ENCODE measurements at regions not wholly inside any gene's neighbourhood (a gene's known extent, or its start where the extent isn't known, plus 50 kb on each side); places are given as distances from the start of the nearest gene placed in this dataset.

- TF ChIP-seq EZH2phosphoT487 (IDR thresholded peaks at IDR 0.05; ENCODE audit: borderline replicate concordance) (no peak), CTCF (conservative IDR thresholded peaks at IDR 0.05; ENCODE audit: low read length) (no peak)
- no peaks in the 10 kb centered on the region for H3F3A ChIP-seq (ENCODE audit: low read depth)
- H3K9ac ChIP-seq (ENCODE audit: low read depth, low read length, poor library complexity, severe bottlenecking), result no peak overlapping the region
- no peaks in the 10 kb centered on the region for H3K9me3 ChIP-seq (ENCODE audit: insufficient read depth, low read depth, low read length)
- no peaks in the 10 kb centered on the region for H3K27me3 ChIP-seq (ENCODE audit: insufficient read depth, low read length, poor library complexity, severe bottlenecking)
- H3K9me2 ChIP-seq (replicated peaks; ENCODE audit: low read depth, low read length), result no peaks in the 10 kb centered on the region
- no peaks in the 10 kb centered on the region for H4K20me1 ChIP-seq (ENCODE audit: insufficient read depth, low read length, poor library complexity, severe bottlenecking)
- H3K4me3 ChIP-seq (ENCODE audit: low read length, poor library complexity, severe bottlenecking), result no peak overlapping the region
- no peak overlapping the region for H2AFZ ChIP-seq (ENCODE audit: low read length)
- H3K4me1 ChIP-seq (ENCODE audit: insufficient read depth, low read length, poor library complexity, severe bottlenecking), result no peaks in the 10 kb centered on the region
- no peaks in the 10 kb centered on the region for H3K36me3 ChIP-seq (ENCODE audit: insufficient read depth, low read length)
- H3K79me2 ChIP-seq (ENCODE audit: insufficient read depth, low read length), result no peaks in the 10 kb centered on the region
- no peak overlapping the region for H3K4me2 ChIP-seq (ENCODE audit: low read depth, low read length, poor library complexity, severe bottlenecking)
These were observed 213.6 kb upstream of the FAM98A start for GRCh38 chr2:33812707-33813106.

- Histone ChIP-seq H2AFZ (ENCODE audit: low read length) (no peak overlapping the region), H3K79me2 (ENCODE audit: insufficient read depth, low read length) (no peaks in the 10 kb centered on the region), H3K27me3 (ENCODE audit: insufficient read depth, low read length, poor library complexity, severe bottlenecking) (no peaks in the 10 kb centered on the region), H3K9ac (ENCODE audit: low read depth, low read length, poor library complexity, severe bottlenecking) (no peak overlapping the region), H3K9me3 (ENCODE audit: insufficient read depth, low read depth, low read length) (no peaks in the 10 kb centered on the region), H3F3A (ENCODE audit: low read depth) (no peaks in the 10 kb centered on the region), H3K4me3 (ENCODE audit: low read length, poor library complexity, severe bottlenecking) (no peak overlapping the region), H4K20me1 (ENCODE audit: insufficient read depth, low read length, poor library complexity, severe bottlenecking) (no peaks in the 10 kb centered on the region), H3K4me1 (ENCODE audit: insufficient read depth, low read length, poor library complexity, severe bottlenecking) (no peaks in the 10 kb centered on the region), H3K9me2 (replicated peaks; ENCODE audit: low read depth, low read length) (no peaks in the 10 kb centered on the region), H3K4me2 (ENCODE audit: low read depth, low read length, poor library complexity, severe bottlenecking) (no peak overlapping the region), H3K36me3 (ENCODE audit: insufficient read depth, low read length) (no peaks in the 10 kb centered on the region)
- no peak for TF ChIP-seq CTCF (conservative IDR thresholded peaks at IDR 0.05; ENCODE audit: low read length)
- no peak for TF ChIP-seq EZH2phosphoT487 (IDR thresholded peaks at IDR 0.05; ENCODE audit: borderline replicate concordance)
These were observed 211.1 kb upstream of the FAM98A start for GRCh38 chr2:33810046-33810835.

- no peaks in the 10 kb centered on the region for H3F3A ChIP-seq (ENCODE audit: low read depth)
- no peaks in the 10 kb centered on the region for H3K9me3 ChIP-seq (ENCODE audit: insufficient read depth, low read depth, low read length)
- no peaks in the 10 kb centered on the region for H3K36me3 ChIP-seq (ENCODE audit: insufficient read depth, low read length)
- H3K4me1 ChIP-seq (ENCODE audit: insufficient read depth, low read length, poor library complexity, severe bottlenecking), result no peaks in the 10 kb centered on the region
- H3K27me3 ChIP-seq (ENCODE audit: insufficient read depth, low read length, poor library complexity, severe bottlenecking), result no peaks in the 10 kb centered on the region
- H4K20me1 ChIP-seq (ENCODE audit: insufficient read depth, low read length, poor library complexity, severe bottlenecking), result no peaks in the 10 kb centered on the region
- no peak overlapping the region for H3K9ac ChIP-seq (ENCODE audit: low read depth, low read length, poor library complexity, severe bottlenecking)
- H2AFZ ChIP-seq (ENCODE audit: low read length), result no peak overlapping the region
- H3K9me2 ChIP-seq (replicated peaks; ENCODE audit: low read depth, low read length), result no peaks in the 10 kb centered on the region
- H3K79me2 ChIP-seq (ENCODE audit: insufficient read depth, low read length), result no peaks in the 10 kb centered on the region
- TF ChIP-seq EZH2phosphoT487 (IDR thresholded peaks at IDR 0.05; ENCODE audit: borderline replicate concordance) (no peak), CTCF (conservative IDR thresholded peaks at IDR 0.05; ENCODE audit: low read length) (no peak)
- no peak overlapping the region for H3K4me2 ChIP-seq (ENCODE audit: low read depth, low read length, poor library complexity, severe bottlenecking)
- no peak overlapping the region for H3K4me3 ChIP-seq (ENCODE audit: low read length, poor library complexity, severe bottlenecking)
These were observed 206.9 kb upstream of the FAM98A start for GRCh38 chr2:33806041-33806440.
